GM12878 (cell line): ENCODE measurements at regions not wholly inside any gene's neighbourhood (a gene's known extent, or its start where the extent isn't known, plus 50 kb on each side); places are given as distances from the start of the nearest gene placed in this dataset.

ENCODE experiments used
- ATAC-seq: fragments of 200-7000 bp; cut with Tn5 transposase; 3 replicates; pipeline ENCODE4 v1.9.1; 2020; ENCODE audit warnings: mild to moderate bottlenecking, moderate library complexity
- BruUV-seq: library from RNA; stranded (reverse); fragments of 400-500 nt; replicated peaks from 2 replicates; lab custom pipeline; 2021; lab: Mats Ljungman, UMichigan
- CTCF ChIA-PET: fragments of 300-600 bp; sonication (Branson Sonifier 250); formaldehyde crosslinking; extraction: SDS; loops from one replicate; lab custom pipeline; 2021; ENCODE audit warnings: inconsistent platforms; lab: Yijun Ruan, JAX
- POLR2A ChIA-PET: fragments of 350-600 bp; formaldehyde crosslinking; extraction: SDS; loops from one replicate; lab custom pipeline; 2021; ENCODE audit warnings: inconsistent platforms; lab: Charles Lee
- RAD21 ChIA-PET: fragments of 300-600 bp; sonication (Branson Sonifier 250); formaldehyde crosslinking; loops from one replicate; lab custom pipeline; 2023; ENCODE audit warnings: antibody characterized with exemption; ENCODE audit not compliant: unreplicated experiment; lab: Charles Lee
- SMC1A ChIA-PET: fragments of 300-600 bp; sonication (Branson Sonifier 250); formaldehyde crosslinking; loops from one replicate; lab custom pipeline; 2023; ENCODE audit not compliant: unreplicated experiment, uncharacterized antibody; lab: Charles Lee
- DNase-seq: peaks from one replicate; pipeline ENCODE4 v3.0.0-alpha.2; 2011; ENCODE audit warnings: low read depth, low spot score
- FAIRE-seq: peaks from 3 replicates; lab custom pipeline; 2011; peaks lifted over from hg19 to GRCh38; lab: Jason Lieb, UNC
- H2AFZ ChIP-seq: 2 replicates; pipeline ENCODE4 v1.6.0; 2011; ENCODE audit warnings: low read depth, low read length, control low read depth; ENCODE audit not compliant: control insufficient read depth
- H3K27ac ChIP-seq: 2 replicates; pipeline ENCODE4 v1.5.1; 2011; ENCODE audit warnings: control low read depth; ENCODE audit not compliant: control insufficient read depth, insufficient read depth
- H3K27me3 ChIP-seq, 2 experiments: replicated peaks in 1 of 2; 2 replicates each; pipeline versions ENCODE4 v1.6.0 to v1.6.1; 2011; ENCODE audit warnings: low read length in 1 of 2; ENCODE audit not compliant: control insufficient read depth in 2 of 2, insufficient read depth in 2 of 2
- H3K36me3 ChIP-seq, 2 experiments: 2 replicates each; pipeline ENCODE4 v1.5.1; 2011; ENCODE audit warnings: low read length in 1 of 2; ENCODE audit not compliant: control insufficient read depth in 2 of 2, insufficient read depth in 2 of 2
- H3K4me1 ChIP-seq: 2 replicates; pipeline ENCODE4 v1.6.1; 2011; ENCODE audit warnings: mild to moderate bottlenecking, low read length, moderate library complexity, mixed read lengths; ENCODE audit not compliant: control insufficient read depth, insufficient read depth
- H3K4me2 ChIP-seq: 2 replicates; pipeline ENCODE4 v1.6.0; 2011; ENCODE audit warnings: control low read depth; ENCODE audit not compliant: control insufficient read depth, insufficient read depth
- H3K4me3 ChIP-seq: fragments of 200-600 bp; sonication (generic); 2 replicates; pipeline ENCODE4 v1.5.1; 2016
- H3K79me2 ChIP-seq: 2 replicates; pipeline ENCODE4 v1.6.0; 2011; ENCODE audit warnings: low read length; ENCODE audit not compliant: control insufficient read depth, insufficient read depth
- H3K9ac ChIP-seq: 2 replicates; pipeline ENCODE4 v1.8.0; 2011; ENCODE audit warnings: low read length, control low read depth, mixed read lengths; ENCODE audit not compliant: control insufficient read depth, insufficient read depth
- H3K9me3 ChIP-seq: replicated peaks from 3 replicates; pipeline ENCODE4 v1.5.1; 2011; ENCODE audit warnings: mild to moderate bottlenecking, low read length; ENCODE audit not compliant: control insufficient read depth, insufficient read depth
- H4K20me1 ChIP-seq: 2 replicates; pipeline ENCODE4 v1.6.0; 2011; ENCODE audit not compliant: control insufficient read depth, insufficient read depth
- ASH2L ChIP-seq: fragments of 300-600, 200-600 bp; sonication (generic); IDR thresholded peaks from 2 replicates; pipeline ENCODE4 v1.6.1; 2017; ENCODE audit warnings: low read depth, mild to moderate bottlenecking, borderline replicate concordance
- BRCA1 ChIP-seq: IDR thresholded peaks from 2 replicates; pipeline ENCODE4 v1.6.1; 2011; ENCODE audit warnings: low read depth, low read length, improper control_type of control experiment
- CREM ChIP-seq: IDR thresholded peaks from 2 replicates; pipeline ENCODE4 v1.6.1; 2014; ENCODE audit warnings: antibody characterized with exemption, low read depth
- HDAC2 ChIP-seq: fragments of 200-600 bp; sonication (generic); IDR thresholded peaks from 2 replicates; pipeline ENCODE4 v1.6.1; 2017
- RELB ChIP-seq: fragments of 450-650 bp; IDR thresholded peaks from 2 replicates; pipeline ENCODE4 v1.6.1; 2017; ENCODE audit warnings: low read depth, mild to moderate bottlenecking, moderate library complexity
- SP1 ChIP-seq: IDR thresholded peaks from one replicate; pipeline ENCODE4 v1.6.1; 2011; ENCODE audit warnings: low read depth, low read length
- WGBS: methylation state at CpG from one replicate; pipeline ENCODE4 v1.1.6; 2016; ENCODE audit warnings: low lambda C conversion rate; ENCODE audit not compliant: insufficient replicate concordance, insufficient coverage; ENCODE audit errors: missing lambda C conversion rate; 5-methylcytosine and 5-hydroxymethylcytosine counted together
- in situ Hi-C: fragments of 300-500 bp; cut with MboI; formaldehyde crosslinking; loops from 9 replicates; pipeline ENCODE4 v1.14.3; 2018; ENCODE audit warnings: mixed read lengths
- intact Hi-C: fragments of 100-400 bp; cut with micrococcal nuclease; formaldehyde crosslinking; loops from one replicate; pipeline ENCODE4 v1.14.2; 2022; ENCODE audit not compliant: unreplicated experiment
- TF ChIP-seq, protein P1 (sequence below): fragments of 450-650 bp; IDR thresholded peaks from 2 replicates; pipeline ENCODE4 v1.6.1; 2018; ENCODE audit warnings: mild to moderate bottlenecking, low read depth, moderate library complexity; ENCODE audit not compliant: partially characterized antibody
- TF ChIP-seq, protein P2 (sequence below): fragments of 450-650 bp; IDR thresholded peaks from 2 replicates; pipeline ENCODE4 v1.6.1; 2016; ENCODE audit warnings: mild to moderate bottlenecking

DNA sequence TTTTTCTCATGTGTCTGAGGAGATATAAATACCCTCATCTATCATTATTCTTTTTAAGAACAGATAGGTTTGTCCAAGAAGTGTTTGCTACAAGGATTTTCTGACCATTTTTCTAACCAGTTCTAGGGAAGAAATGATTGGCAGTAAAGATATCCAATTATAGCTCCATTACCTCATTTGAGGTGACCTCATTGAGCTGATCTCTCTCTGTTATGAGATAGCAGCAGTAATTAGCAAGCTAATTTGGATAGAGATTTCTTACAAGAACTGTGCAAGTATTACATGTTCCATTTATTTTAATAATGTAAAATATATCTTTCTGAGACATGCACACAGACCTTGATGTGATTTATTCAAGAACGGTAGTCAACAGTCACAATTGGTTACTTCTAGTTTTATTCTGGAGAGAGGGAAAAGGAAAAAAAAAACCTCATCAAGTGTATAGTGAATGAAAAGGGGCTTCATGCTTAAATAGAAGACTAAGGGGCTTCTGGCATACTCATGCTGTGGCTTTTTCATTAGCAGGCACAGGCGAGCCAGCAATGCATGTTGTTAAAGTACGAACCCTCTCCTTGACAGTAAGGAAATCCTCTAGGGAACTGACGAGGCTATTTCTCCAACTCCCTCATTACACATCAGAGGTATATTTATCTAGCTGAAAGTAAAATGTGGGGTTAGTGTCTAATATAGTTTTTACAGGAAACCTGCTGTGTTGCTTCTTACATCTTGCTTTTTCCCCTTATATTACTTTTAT, 127.3 kb downstream of the NUDT12 start:
- SMC1A ChIA-PET = no interaction called here
- Histone ChIP-seq H3K4me2 (no peak overlapping the region), H3K9me3 (peaks cover 2% of the 10 kb centered on the region; the same call in 1 of the 3 replicates), H3K27me3 (no peaks in the 10 kb centered on the region), H3K4me1 (no peaks in the 10 kb centered on the region), H3K9ac (no peak overlapping the region), H4K20me1 (no peaks in the 10 kb centered on the region), H2AFZ (no peak overlapping the region), H3K4me3 (no peak overlapping the region), H3K36me3 (no peaks in the 10 kb centered on the region), H3K79me2 (no peaks in the 10 kb centered on the region), H3K27ac (no peak overlapping the region)
- FAIRE-seq = no peak
- CTCF ChIA-PET = interaction anchor here (1.0 kb wide), 1 partner anchor 11 kb away, joined by 3 read pairs; no protein-coding TSS in a partner anchor
- POLR2A ChIA-PET = no interaction called here
- BruUV-seq = no TSS peak
- no peak for ATAC-seq
- RAD21 ChIA-PET = no interaction called here
- TF ChIP-seq SP1 (no peak), ASH2L (no peak), HDAC2 (no peak), RELB (no peak), CREM (no peak), BRCA1 (no peak)
- TF ChIP-seq, protein P1, sequence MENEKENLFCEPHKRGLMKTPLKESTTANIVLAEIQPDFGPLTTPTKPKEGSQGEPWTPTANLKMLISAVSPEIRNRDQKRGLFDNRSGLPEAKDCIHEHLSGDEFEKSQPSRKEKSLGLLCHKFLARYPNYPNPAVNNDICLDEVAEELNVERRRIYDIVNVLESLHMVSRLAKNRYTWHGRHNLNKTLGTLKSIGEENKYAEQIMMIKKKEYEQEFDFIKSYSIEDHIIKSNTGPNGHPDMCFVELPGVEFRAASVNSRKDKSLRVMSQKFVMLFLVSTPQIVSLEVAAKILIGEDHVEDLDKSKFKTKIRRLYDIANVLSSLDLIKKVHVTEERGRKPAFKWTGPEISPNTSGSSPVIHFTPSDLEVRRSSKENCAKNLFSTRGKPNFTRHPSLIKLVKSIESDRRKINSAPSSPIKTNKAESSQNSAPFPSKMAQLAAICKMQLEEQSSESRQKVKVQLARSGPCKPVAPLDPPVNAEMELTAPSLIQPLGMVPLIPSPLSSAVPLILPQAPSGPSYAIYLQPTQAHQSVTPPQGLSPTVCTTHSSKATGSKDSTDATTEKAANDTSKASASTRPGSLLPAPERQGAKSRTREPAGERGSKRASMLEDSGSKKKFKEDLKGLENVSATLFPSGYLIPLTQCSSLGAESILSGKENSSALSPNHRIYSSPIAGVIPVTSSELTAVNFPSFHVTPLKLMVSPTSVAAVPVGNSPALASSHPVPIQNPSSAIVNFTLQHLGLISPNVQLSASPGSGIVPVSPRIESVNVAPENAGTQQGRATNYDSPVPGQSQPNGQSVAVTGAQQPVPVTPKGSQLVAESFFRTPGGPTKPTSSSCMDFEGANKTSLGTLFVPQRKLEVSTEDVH = no peak
- TF ChIP-seq, protein P2, sequence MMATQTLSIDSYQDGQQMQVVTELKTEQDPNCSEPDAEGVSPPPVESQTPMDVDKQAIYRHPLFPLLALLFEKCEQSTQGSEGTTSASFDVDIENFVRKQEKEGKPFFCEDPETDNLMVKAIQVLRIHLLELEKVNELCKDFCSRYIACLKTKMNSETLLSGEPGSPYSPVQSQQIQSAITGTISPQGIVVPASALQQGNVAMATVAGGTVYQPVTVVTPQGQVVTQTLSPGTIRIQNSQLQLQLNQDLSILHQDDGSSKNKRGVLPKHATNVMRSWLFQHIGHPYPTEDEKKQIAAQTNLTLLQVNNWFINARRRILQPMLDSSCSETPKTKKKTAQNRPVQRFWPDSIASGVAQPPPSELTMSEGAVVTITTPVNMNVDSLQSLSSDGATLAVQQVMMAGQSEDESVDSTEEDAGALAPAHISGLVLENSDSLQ = 0 out of 2 replicates have a peak, but pooled peaks have one; percentile 24
- in situ Hi-C loops = no loop called here
- DNase-seq = no peak
- WGBS = 36% methylated on average over 4 of the region's 4 CpGs
- intact Hi-C loops = no loop called here
